ENCODE measurements at regions not wholly inside any gene's neighbourhood (a gene's known extent, or its start where the extent isn't known, plus 50 kb on each side); places are given as distances from the start of the nearest gene placed in this dataset.

GRCh38 chr7:41217306-41217705 is 485.6 kb downstream of the INHBA start:
- H3K36me3 ChIP-seq: no peaks in the 10 kb centered on the region
- H3K4me3 ChIP-seq: no peak overlapping the region
- H3K27ac ChIP-seq (replicated peaks in 1 of 4): no peak overlapping the region
- H3K27me3 ChIP-seq: no peaks in the 10 kb centered on the region
- H3K4me1 ChIP-seq: no peaks in the 10 kb centered on the region
- no peak for DNase-seq (ENCODE audit: extremely low spot score)
- WGBS: 86% methylated on average over 3 of the region's 3 CpGs
- intact Hi-C loops (cut with DNase I): no loop called here
- TF ChIP-seq EP300 (IDR thresholded peaks at IDR 0.05): no peak
- no peak for TF ChIP-seq POLR2AphosphoS5 (IDR thresholded peaks at IDR 0.05)
- no peak for TF ChIP-seq CTCF (IDR thresholded peaks at IDR 0.05)
- TF ChIP-seq POLR2A (IDR thresholded peaks at IDR 0.05; ENCODE audit: low read depth): no peak
- H3K9me3 ChIP-seq: no peaks in the 10 kb centered on the region

GRCh38 chr7:41207141-41207540 is 495.7 kb downstream of the INHBA start:
- TF ChIP-seq POLR2A (IDR thresholded peaks at IDR 0.05; ENCODE audit: low read depth) (no peak), POLR2AphosphoS5 (IDR thresholded peaks at IDR 0.05) (no peak)
- H3K27me3 ChIP-seq: no peaks in the 10 kb centered on the region
- intact Hi-C loops (cut with DNase I): no loop called here
- no peaks in the 10 kb centered on the region for H3K36me3 ChIP-seq
- DNase-seq (ENCODE audit: extremely low spot score): no peak
- H3K4me3 ChIP-seq: no peak overlapping the region
- WGBS: 91% methylated on average over 9 of the region's 9 CpGs
- H3K27ac ChIP-seq (replicated peaks in 1 of 4): no peak overlapping the region
- H3K4me1 ChIP-seq: no peaks in the 10 kb centered on the region
- no peaks in the 10 kb centered on the region for H3K9me3 ChIP-seq

- Histone ChIP-seq H3K4me3 (no peak overlapping the region), H3K27me3 (no peaks in the 10 kb centered on the region), H3K27ac (replicated peaks in 1 of 4) (no peak overlapping the region), H3K4me1 (no peaks in the 10 kb centered on the region), H3K36me3 (no peaks in the 10 kb centered on the region), H3K9me3 (no peaks in the 10 kb centered on the region)
- no peak for DNase-seq (ENCODE audit: extremely low spot score)
- TF ChIP-seq CTCF (IDR thresholded peaks at IDR 0.05) (no peak), POLR2AphosphoS5 (IDR thresholded peaks at IDR 0.05) (no peak), POLR2A (IDR thresholded peaks at IDR 0.05; ENCODE audit: low read depth) (no peak), EP300 (IDR thresholded peaks at IDR 0.05) (no peak)
- 67% methylated on average over 2 of the region's 2 CpGs for WGBS
- intact Hi-C loops (cut with DNase I): no loop called here
Measured at GRCh38 chr7:41206267-41206666, 496.6 kb downstream of the INHBA start.

- intact Hi-C loops (cut with DNase I): no loop called here
- no peak overlapping the region for H3K27ac ChIP-seq (replicated peaks in 1 of 4)
- H3K36me3 ChIP-seq: no peaks in the 10 kb centered on the region
- H3K4me3 ChIP-seq: no peak overlapping the region
- WGBS: 49% methylated on average over 2 of the region's 2 CpGs
- H3K9me3 ChIP-seq: no peaks in the 10 kb centered on the region
- TF ChIP-seq POLR2A (IDR thresholded peaks at IDR 0.05; ENCODE audit: low read depth): no peak
- TF ChIP-seq EP300 (IDR thresholded peaks at IDR 0.05): no peak
- TF ChIP-seq POLR2AphosphoS5 (IDR thresholded peaks at IDR 0.05): no peak
- no peak for TF ChIP-seq CTCF (IDR thresholded peaks at IDR 0.05)
- H3K4me1 ChIP-seq: no peaks in the 10 kb centered on the region
- no peaks in the 10 kb centered on the region for H3K27me3 ChIP-seq
- no peak for DNase-seq (ENCODE audit: extremely low spot score)
Measured at GRCh38 chr7:41205600-41205999, 497.3 kb downstream of the INHBA start.

- H3K36me3 ChIP-seq: no peaks in the 10 kb centered on the region
- H3K27me3 ChIP-seq: no peaks in the 10 kb centered on the region
- no peak for TF ChIP-seq CTCF (IDR thresholded peaks at IDR 0.05)
- TF ChIP-seq POLR2A (IDR thresholded peaks at IDR 0.05; ENCODE audit: low read depth): no peak
- no peak for TF ChIP-seq POLR2AphosphoS5 (IDR thresholded peaks at IDR 0.05)
- no peak for TF ChIP-seq EP300 (IDR thresholded peaks at IDR 0.05)
- intact Hi-C loops (cut with DNase I): no loop called here
- no peak overlapping the region for H3K4me3 ChIP-seq
- DNase-seq (ENCODE audit: extremely low spot score): no peak
- WGBS: 91% methylated on average over 2 of the region's 2 CpGs
- H3K9me3 ChIP-seq: no peaks in the 10 kb centered on the region
- no peaks in the 10 kb centered on the region for H3K4me1 ChIP-seq
- no peak overlapping the region for H3K27ac ChIP-seq (replicated peaks in 1 of 4)
Measured at GRCh38 chr7:41203542-41203941, 499.3 kb downstream of the INHBA start.
